T47D (cell line): ENCODE measurements at regions not wholly inside any gene's neighbourhood (a gene's known extent, or its start where the extent isn't known, plus 50 kb on each side); places are given as distances from the start of the nearest gene placed in this dataset.
A peak's percentile ranks its signal among the peaks of the same experiment; 100 is the strongest.

ENCODE experiments used
- DNase-seq, 2 experiments: peaks; one replicate each; pipeline versions ENCODE4 v3.0.0 to v3.0.0-alpha.2; 2011 to 2012; ENCODE audit warnings: low read depth in 1 of 2, low spot score in 1 of 2
- JUND ChIP-seq: IDR thresholded peaks from 2 replicates; pipeline ENCODE4 v1.6.1; 2012; ENCODE audit warnings: low read depth
- in situ Hi-C: cut with HindIII; loops from 2 replicates; pipeline ENCODE4 v1.10.0; 2016; ENCODE audit warnings: low sequenced_read_pairs, low pct_unique_long_range_greater_than_20kb

DNA sequence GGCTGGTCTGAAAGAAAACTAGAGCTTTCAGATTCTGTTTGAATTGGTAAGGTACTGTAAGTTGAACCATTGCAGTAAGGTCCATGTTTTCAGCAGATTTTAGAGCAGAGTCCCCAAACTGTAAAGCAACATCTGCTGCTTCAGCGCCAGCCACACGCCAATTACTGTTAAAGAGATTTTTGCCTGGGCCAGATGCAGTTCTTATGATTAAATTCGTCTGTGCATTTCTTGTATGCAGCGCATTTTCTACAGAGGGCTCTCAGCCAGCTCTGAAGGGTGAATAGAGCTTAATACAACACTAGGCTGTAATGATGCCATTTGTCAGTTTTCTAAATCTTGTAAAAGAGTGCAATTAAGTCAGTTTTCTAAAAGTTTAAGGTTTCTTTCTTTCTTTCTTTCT, 246.3 kb downstream of the COX7C start:
- TF ChIP-seq JUND: no peak
- no peak for DNase-seq
- in situ Hi-C loops: no loop called here

- TF ChIP-seq JUND: no peak
- no peak for DNase-seq
- in situ Hi-C loops: no loop called here
These were observed 247.6 kb downstream of the COX7C start for GRCh38 chr5:86865256-86865785.

DNA sequence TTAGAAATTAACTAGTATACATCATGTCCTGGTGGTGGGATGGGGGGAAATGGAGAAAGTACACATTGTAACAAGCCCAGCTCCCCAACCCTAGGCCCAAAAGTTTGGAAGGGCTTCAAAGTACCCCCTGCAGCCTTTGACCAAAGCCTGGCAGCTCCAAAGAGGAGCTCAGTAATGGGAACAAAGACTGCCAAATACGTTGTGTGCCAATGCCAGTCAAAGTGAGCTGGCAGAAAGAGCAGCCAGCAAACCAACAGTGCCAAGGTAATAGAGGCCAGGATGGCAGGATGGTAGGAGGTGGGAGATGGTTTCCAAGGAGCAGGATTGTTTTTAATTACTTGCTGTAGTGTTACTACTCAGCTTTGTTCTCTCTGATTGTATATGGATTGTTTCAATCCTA, 248.3 kb downstream of the COX7C start:
- in situ Hi-C loops: no loop called here
- no peak for DNase-seq
- no peak for TF ChIP-seq JUND

DNA sequence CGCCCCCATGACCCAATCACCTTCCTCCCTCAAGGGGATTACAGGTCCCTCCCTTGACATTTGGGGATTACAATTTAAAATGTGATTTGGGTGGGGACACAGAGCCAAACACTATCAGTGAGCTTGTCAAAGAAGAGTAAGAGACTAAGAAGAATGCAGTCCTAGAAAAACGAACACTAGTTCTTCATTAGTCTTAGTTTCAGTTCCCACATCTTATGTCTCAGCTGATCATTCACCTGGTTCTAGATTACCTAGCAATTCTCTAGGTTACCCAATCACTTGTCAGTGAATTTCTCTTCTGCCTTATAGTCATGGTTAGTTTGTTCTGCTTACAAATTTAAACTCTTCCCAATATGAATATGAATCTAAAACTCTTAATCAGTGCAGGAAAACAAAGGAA, 251.5 kb downstream of the COX7C start:
- in situ Hi-C loops: no loop called here
- no peak for TF ChIP-seq JUND
- DNase-seq: no peak

- TF ChIP-seq JUND: no peak
These were observed 257.8 kb downstream of the COX7C start for GRCh38 chr5:86875539-86875938.

DNA sequence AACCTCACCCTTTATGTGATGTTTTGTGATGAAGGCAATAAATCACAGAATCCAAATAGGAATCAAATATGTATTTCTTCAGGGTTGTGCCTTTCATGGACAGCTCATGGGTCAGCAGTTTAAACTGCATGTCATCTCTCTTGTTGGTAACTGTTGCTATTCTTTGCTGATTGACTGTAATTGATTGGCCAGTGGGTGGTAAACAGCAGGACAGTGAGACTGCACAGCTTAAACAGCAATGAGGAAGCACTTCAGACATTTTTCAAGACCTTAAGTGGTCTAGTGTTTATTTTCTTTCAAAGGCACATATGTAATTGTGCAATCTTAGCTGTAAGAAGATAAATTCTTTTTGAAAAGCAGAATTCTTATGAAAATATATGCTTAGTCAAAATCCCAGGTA, 260.5 kb downstream of the COX7C start:
- DNase-seq: no peak
- TF ChIP-seq JUND: no peak
- in situ Hi-C loops: no loop called here

More at GRCh38 chr5:86875539-86875938, 257.8 kb downstream of the COX7C start:
- no peak for DNase-seq
- in situ Hi-C loops: no loop called here

- in situ Hi-C loops: no loop called here
- DNase-seq: no peak
- TF ChIP-seq JUND: no peak
These were observed 261.3 kb downstream of the COX7C start for GRCh38 chr5:86879086-86879485.

- no peak for TF ChIP-seq JUND
- in situ Hi-C loops: no loop called here
- no peak for DNase-seq
These were observed 262.6 kb downstream of the COX7C start for GRCh38 chr5:86880344-86880743.

GRCh38 chr5:86880785-86881492, 263.2 kb downstream of the COX7C start:
- peak; percentile 38 to 86 for DNase-seq
- in situ Hi-C loops: no loop called here
- no peak for TF ChIP-seq JUND

- no peak for DNase-seq
- in situ Hi-C loops: no loop called here
- no peak for TF ChIP-seq JUND
These were observed 263.9 kb downstream of the COX7C start for GRCh38 chr5:86881493-86882090.

- in situ Hi-C loops: no loop called here
- TF ChIP-seq JUND: no peak
- no peak for DNase-seq
These were observed 266.9 kb downstream of the COX7C start for GRCh38 chr5:86884608-86885007.

- no peak for TF ChIP-seq JUND
- no peak for DNase-seq
- in situ Hi-C loops: no loop called here
These were observed 267.3 kb downstream of the COX7C start for GRCh38 chr5:86885011-86885410.

DNA sequence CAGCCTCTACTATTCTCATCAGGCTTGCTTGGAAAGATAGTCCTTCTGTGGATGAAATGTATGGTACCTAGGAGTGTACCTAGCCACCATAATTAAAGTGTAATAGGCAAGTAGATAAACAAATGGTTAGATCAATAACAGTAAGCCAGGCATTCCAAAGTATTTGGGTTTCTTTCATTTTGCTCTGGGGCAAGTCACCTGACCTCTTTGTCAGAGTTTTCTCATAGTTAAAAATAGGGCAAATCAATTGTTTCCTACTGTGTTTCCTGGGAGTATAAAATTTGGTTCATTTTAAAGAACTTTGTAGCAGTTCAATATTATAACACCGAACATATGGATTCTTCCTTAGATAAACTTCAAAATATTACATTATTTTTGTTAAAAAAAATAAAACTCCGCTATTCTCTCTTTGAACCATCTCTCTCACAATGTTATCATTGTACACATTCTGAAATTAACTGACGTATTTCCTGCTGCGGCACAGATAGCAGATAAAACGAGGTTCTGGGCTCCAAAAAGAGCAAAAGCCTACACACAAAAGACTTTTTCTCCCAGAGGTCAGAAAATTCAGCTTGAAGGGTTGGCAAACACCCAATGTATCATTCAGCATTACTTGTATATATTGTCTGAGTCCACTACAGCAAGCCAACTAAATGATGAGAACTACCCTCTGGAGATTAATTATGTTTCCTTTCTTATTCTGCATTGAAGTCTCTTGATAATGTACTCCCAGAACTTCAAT, 267.9 kb downstream of the COX7C start:
- TF ChIP-seq JUND: no peak
- DNase-seq: no peak
- in situ Hi-C loops: no loop called here

DNA sequence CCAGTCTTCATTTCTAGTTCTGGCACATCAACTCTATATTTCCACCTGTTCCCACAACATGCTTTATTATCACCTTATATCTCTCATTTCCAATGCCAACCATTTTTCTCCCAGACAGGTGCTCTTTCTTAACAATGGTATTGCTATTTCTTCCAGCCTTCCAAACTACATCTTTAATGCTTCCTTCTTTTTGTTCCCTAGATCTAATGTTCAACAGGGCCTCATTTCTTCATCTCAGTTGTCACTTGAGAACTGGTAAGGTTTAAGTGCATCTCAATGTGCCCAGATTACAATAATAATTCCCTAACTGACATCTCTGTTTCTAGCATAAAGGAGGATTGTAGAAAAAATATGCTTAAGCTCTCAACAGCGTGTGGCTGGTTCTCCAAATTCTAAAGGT, 272.6 kb downstream of the COX7C start:
- TF ChIP-seq JUND: no peak
- DNase-seq: no peak
- in situ Hi-C loops: no loop called here
